Endothelial cell (in vitro differentiated cells): ENCODE measurements at regions not wholly inside any gene's neighbourhood (a gene's known extent, or its start where the extent isn't known, plus 50 kb on each side); places are given as distances from the start of the nearest gene placed in this dataset.
A peak's percentile ranks its signal among the peaks of the same experiment; 100 is the strongest.

Experiments
- DNase-seq: peaks from one replicate; pipeline ENCODE4 v3.0.0; 2021; ENCODE audit warnings: low spot score
- H3K27ac Mint-ChIP-seq: one replicate; pipeline ENCODE4 v1.8.0; 2021; ENCODE audit warnings: mixed read lengths, inconsistent platforms; ENCODE audit not compliant: unreplicated experiment
- H3K27me3 Mint-ChIP-seq: one replicate; pipeline ENCODE4 v1.8.0; 2021; ENCODE audit warnings: mild to moderate bottlenecking, moderate library complexity, mixed read lengths, inconsistent platforms; ENCODE audit not compliant: unreplicated experiment
- H3K36me3 Mint-ChIP-seq: one replicate; pipeline ENCODE4 v1.8.0; 2021; ENCODE audit warnings: mild to moderate bottlenecking, low read depth, mixed read lengths, inconsistent platforms; ENCODE audit not compliant: unreplicated experiment
- H3K4me1 Mint-ChIP-seq: one replicate; pipeline ENCODE4 v1.8.0; 2021; ENCODE audit warnings: mild to moderate bottlenecking, mixed read lengths, inconsistent platforms; ENCODE audit not compliant: unreplicated experiment
- H3K4me3 Mint-ChIP-seq: one replicate; pipeline ENCODE4 v1.8.0; 2021; ENCODE audit warnings: mild to moderate bottlenecking, mixed read lengths, inconsistent platforms; ENCODE audit not compliant: unreplicated experiment
- H3K9me3 Mint-ChIP-seq: one replicate; pipeline ENCODE4 v1.8.0; 2021; ENCODE audit warnings: mixed read lengths, inconsistent platforms; ENCODE audit not compliant: unreplicated experiment
- TF ChIP-seq, protein P1 (sequence below): fragments of 200-600 bp; sonication (generic); IDR thresholded peaks from one replicate; pipeline ENCODE4 v1.5.0; 2021; ENCODE audit warnings: antibody characterized with exemption; ENCODE audit not compliant: unreplicated experiment

DNA sequence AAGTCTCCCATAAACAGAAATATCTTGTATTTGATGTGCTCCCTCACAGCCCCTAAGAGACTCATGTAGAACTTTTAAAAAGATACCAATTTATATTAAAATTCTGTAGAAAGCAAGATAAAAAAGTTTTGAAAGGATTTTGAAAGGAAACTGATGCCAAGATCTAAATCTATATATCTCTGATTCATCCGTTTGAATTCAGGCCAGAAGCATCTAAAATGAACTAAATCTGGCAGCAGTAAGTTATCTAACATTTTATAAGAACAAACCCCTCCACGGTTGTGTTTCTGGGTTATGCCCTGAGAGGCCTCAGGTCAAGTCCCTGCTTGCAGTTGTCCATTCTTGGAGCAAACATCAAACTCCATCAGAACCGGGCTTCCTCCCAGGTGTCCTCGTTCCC is 165.8 kb downstream of the FBXO15 start:
- Mint-ChIP-seq H3K27me3 (peaks cover 6% of the 10 kb centered on the region), H3K36me3 (no peaks in the 10 kb centered on the region), H3K4me1 (no peaks in the 10 kb centered on the region), H3K9me3 (no peaks in the 10 kb centered on the region), H3K4me3 (no peak overlapping the region), H3K27ac (no peak overlapping the region)
- no peak for DNase-seq
- TF ChIP-seq, protein P1, sequence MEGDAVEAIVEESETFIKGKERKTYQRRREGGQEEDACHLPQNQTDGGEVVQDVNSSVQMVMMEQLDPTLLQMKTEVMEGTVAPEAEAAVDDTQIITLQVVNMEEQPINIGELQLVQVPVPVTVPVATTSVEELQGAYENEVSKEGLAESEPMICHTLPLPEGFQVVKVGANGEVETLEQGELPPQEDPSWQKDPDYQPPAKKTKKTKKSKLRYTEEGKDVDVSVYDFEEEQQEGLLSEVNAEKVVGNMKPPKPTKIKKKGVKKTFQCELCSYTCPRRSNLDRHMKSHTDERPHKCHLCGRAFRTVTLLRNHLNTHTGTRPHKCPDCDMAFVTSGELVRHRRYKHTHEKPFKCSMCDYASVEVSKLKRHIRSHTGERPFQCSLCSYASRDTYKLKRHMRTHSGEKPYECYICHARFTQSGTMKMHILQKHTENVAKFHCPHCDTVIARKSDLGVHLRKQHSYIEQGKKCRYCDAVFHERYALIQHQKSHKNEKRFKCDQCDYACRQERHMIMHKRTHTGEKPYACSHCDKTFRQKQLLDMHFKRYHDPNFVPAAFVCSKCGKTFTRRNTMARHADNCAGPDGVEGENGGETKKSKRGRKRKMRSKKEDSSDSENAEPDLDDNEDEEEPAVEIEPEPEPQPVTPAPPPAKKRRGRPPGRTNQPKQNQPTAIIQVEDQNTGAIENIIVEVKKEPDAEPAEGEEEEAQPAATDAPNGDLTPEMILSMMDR = no peak

GRCh38 chr18:73980289-73980979 is 167.2 kb downstream of the FBXO15 start:
- DNase-seq = peak; percentile 61
- H3K27me3 Mint-ChIP-seq = peaks cover 6% of the 10 kb centered on the region
- no peaks in the 10 kb centered on the region for H3K4me1 Mint-ChIP-seq
- H3K27ac Mint-ChIP-seq = no peak overlapping the region
- no peaks in the 10 kb centered on the region for H3K36me3 Mint-ChIP-seq
- no peaks in the 10 kb centered on the region for H3K9me3 Mint-ChIP-seq
- TF ChIP-seq, protein P1 = peak; percentile 33
- H3K4me3 Mint-ChIP-seq = no peak overlapping the region

GRCh38 chr18:73979742-73980141 is 167.9 kb downstream of the FBXO15 start:
- no peaks in the 10 kb centered on the region for H3K9me3 Mint-ChIP-seq
- H3K27ac Mint-ChIP-seq = no peak overlapping the region
- DNase-seq = no peak
- H3K36me3 Mint-ChIP-seq = no peaks in the 10 kb centered on the region
- TF ChIP-seq, protein P1 = no peak
- no peak overlapping the region for H3K4me3 Mint-ChIP-seq
- peaks cover 6% of the 10 kb centered on the region for H3K27me3 Mint-ChIP-seq
- no peaks in the 10 kb centered on the region for H3K4me1 Mint-ChIP-seq

- no peak overlapping the region for H3K27ac Mint-ChIP-seq
- H3K36me3 Mint-ChIP-seq = no peaks in the 10 kb centered on the region
- TF ChIP-seq, protein P1 = no peak
- DNase-seq = no peak
- H3K4me1 Mint-ChIP-seq = no peaks in the 10 kb centered on the region
- no peak overlapping the region for H3K4me3 Mint-ChIP-seq
- peaks cover 6% of the 10 kb centered on the region for H3K27me3 Mint-ChIP-seq
- no peaks in the 10 kb centered on the region for H3K9me3 Mint-ChIP-seq
Measured at GRCh38 chr18:73976433-73976832, 171.2 kb downstream of the FBXO15 start.

- peaks cover 5% of the 10 kb centered on the region for H3K27me3 Mint-ChIP-seq
- no peaks in the 10 kb centered on the region for H3K36me3 Mint-ChIP-seq
Measured at GRCh38 chr18:73975266-73975665, 172.4 kb downstream of the FBXO15 start.

More at GRCh38 chr18:73975266-73975665, 172.4 kb downstream of the FBXO15 start:
- H3K4me3 Mint-ChIP-seq = no peak overlapping the region
- no peaks in the 10 kb centered on the region for H3K9me3 Mint-ChIP-seq
- DNase-seq = no peak
- no peak overlapping the region for H3K27ac Mint-ChIP-seq
- TF ChIP-seq, protein P1 = no peak
- no peaks in the 10 kb centered on the region for H3K4me1 Mint-ChIP-seq
